ENCODE measurements at regions not wholly inside any gene's neighbourhood (a gene's known extent, or its start where the extent isn't known, plus 50 kb on each side); places are given as distances from the start of the nearest gene placed in this dataset.

DNA sequence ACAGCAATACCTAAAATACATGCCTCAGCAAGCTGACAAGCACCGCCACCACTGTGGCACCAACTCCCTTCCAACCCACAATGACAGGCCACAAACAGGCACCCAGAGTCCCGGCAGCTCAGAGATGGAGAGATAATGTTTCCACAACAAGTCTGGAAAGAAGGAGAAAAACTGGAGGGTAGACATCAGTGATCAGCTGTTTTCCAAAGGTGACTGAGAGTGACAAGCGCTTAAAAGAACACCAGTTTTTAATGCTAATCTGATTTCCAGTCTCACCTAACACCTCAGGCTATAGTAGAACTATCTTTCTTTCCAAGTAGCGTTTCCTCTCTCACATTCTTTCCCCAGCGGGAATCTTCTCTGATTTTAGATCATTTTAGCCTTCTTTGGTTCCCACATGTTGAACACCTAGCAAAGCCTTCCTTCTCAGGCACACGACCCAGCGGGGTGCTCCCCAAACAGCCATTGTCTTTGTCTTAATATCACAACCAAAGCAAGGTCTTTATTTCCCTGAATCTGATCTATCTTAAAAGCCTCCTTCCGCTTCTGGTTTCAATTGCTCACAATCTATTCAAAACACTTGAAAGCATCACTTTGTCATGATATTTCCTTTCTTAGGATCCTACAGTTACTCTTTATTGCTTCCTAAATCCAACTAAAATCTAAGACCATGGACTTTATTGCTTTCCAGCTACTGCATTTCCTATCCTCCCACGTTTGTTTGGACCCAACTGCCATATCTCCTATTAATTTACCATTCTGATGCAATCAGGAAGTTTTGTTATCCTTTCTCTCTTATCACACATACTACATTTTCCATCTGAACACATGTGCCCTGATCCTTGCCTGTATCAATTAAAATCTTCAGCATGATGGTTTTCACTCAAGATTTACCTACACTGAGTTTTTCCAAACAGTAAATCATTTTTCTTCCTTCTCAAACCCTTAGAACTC is 282.7 kb downstream of the ADGB start:
- no peak for DNase-seq (ENCODE audit: low read depth, low spot score)
- TF ChIP-seq, protein P1, sequence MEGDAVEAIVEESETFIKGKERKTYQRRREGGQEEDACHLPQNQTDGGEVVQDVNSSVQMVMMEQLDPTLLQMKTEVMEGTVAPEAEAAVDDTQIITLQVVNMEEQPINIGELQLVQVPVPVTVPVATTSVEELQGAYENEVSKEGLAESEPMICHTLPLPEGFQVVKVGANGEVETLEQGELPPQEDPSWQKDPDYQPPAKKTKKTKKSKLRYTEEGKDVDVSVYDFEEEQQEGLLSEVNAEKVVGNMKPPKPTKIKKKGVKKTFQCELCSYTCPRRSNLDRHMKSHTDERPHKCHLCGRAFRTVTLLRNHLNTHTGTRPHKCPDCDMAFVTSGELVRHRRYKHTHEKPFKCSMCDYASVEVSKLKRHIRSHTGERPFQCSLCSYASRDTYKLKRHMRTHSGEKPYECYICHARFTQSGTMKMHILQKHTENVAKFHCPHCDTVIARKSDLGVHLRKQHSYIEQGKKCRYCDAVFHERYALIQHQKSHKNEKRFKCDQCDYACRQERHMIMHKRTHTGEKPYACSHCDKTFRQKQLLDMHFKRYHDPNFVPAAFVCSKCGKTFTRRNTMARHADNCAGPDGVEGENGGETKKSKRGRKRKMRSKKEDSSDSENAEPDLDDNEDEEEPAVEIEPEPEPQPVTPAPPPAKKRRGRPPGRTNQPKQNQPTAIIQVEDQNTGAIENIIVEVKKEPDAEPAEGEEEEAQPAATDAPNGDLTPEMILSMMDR (IDR thresholded peaks at IDR 0.05; ENCODE audit: low read depth, low read length): no peak
- H3K4me3 ChIP-seq (ENCODE audit: low read depth, low read length): no peak overlapping the region
- in situ Hi-C loops (cut with HindIII; ENCODE audit: low sequenced_read_pairs): no loop called here

DNA sequence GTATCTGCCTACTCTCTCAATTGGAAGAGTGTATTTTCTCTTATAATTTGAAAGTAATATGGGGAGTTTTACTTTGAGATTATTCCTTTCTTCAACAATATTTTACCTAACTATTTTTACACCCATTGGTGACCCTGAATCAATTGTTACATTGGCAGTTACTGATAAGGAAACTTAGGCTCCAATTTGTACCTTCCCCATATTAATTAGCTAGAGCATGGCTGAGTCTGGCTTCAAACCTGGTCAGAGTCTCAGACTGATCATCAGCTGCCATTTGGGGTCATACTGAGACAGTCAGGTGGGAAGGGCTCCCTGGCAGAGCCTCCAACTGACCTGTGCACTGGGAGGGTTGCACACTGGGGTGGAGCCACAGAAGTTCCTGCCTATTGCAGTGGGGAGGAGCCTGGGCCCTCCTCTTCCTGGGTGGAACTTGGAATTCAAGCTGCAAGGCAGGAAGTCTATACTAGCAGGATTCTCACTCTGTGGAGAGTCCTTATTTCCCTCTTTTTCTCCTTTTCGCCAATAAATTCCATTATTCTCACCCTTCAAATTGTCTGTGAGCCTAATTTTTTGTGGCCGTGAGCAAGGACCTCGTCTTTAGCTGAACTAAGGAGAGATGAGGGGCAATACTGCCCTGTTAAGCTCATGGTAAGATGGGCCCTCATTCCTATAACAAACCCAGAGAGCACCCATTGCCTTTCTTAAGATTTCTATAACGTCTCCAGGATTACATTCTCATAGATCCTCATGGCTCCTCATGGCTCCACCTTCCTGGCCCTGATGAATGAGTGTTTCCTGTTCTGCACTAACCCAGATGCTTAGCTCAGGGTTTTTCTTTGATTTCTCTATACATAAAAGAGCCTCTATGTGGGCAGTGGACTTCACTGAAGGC is 285.1 kb downstream of the ADGB start:
- H3K4me3 ChIP-seq (ENCODE audit: low read depth, low read length): no peak overlapping the region
- in situ Hi-C loops (cut with HindIII; ENCODE audit: low sequenced_read_pairs): no loop called here
- TF ChIP-seq, protein P1 (IDR thresholded peaks at IDR 0.05; ENCODE audit: low read depth, low read length): no peak
- DNase-seq (ENCODE audit: low read depth, low spot score): no peak

DNA sequence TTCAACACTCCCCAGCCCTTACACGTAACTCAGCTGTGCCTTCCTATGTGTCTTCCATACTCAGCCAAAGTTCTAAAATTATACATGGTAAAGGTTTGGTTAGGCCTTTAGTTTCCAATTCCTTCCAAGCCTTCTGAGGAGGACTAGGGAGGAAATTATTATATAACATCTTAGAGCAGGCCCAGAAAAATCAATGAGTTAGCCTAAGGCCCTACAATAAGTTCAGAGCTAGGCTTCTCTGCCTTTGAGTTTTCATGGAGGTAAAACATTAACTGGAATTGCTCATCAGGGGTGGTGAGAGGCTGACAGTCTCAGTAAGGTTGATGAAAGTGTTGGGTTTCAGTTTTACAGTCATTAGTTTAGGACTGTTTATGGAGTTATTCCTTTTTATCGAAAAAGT is 286.0 kb downstream of the ADGB start:
- TF ChIP-seq, protein P1 (IDR thresholded peaks at IDR 0.05; ENCODE audit: low read depth, low read length): no peak
- in situ Hi-C loops (cut with HindIII; ENCODE audit: low sequenced_read_pairs): no loop called here
- H3K4me3 ChIP-seq (ENCODE audit: low read depth, low read length): no peak overlapping the region
- DNase-seq (ENCODE audit: low read depth, low spot score): no peak

DNA sequence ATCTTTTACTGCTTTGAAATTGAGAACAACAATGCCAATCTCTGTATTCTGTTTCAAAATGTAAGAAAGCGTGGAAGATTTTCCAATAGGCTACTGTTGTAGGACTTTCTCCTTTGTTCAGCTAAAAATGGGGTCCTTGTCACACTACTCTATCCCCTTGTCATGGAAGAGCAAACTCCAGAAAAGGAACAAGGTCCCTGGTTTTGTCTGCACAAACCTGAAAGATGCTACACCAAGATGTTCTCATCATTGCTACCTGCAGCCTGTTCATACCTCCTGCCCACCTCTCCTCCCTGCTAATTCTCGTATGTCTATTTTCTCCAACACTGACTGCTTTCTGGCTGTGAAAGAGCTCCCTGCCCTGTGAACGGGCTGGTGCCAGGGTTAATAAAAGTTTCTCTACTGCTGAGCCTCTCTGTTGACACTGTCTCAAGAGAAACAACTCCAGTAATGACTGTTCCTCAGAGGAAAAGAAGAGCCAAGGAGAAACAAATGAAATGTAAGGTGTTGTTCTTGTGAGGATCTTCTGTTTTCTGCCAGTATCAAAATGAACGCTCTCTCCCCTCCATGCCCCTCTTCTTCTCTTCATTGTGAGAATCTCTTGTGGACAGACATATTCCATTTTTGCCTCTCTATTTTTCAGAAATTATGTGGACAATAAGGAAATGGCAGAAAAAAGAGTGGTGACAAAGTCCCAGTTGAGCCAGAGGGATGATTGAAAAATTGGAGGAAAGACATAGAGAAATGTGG is 287.1 kb downstream of the ADGB start:
- TF ChIP-seq, protein P1 (IDR thresholded peaks at IDR 0.05; ENCODE audit: low read depth, low read length): no peak
- DNase-seq (ENCODE audit: low read depth, low spot score): no peak
- in situ Hi-C loops (cut with HindIII; ENCODE audit: low sequenced_read_pairs): no loop called here
- no peak overlapping the region for H3K4me3 ChIP-seq (ENCODE audit: low read depth, low read length)

DNA sequence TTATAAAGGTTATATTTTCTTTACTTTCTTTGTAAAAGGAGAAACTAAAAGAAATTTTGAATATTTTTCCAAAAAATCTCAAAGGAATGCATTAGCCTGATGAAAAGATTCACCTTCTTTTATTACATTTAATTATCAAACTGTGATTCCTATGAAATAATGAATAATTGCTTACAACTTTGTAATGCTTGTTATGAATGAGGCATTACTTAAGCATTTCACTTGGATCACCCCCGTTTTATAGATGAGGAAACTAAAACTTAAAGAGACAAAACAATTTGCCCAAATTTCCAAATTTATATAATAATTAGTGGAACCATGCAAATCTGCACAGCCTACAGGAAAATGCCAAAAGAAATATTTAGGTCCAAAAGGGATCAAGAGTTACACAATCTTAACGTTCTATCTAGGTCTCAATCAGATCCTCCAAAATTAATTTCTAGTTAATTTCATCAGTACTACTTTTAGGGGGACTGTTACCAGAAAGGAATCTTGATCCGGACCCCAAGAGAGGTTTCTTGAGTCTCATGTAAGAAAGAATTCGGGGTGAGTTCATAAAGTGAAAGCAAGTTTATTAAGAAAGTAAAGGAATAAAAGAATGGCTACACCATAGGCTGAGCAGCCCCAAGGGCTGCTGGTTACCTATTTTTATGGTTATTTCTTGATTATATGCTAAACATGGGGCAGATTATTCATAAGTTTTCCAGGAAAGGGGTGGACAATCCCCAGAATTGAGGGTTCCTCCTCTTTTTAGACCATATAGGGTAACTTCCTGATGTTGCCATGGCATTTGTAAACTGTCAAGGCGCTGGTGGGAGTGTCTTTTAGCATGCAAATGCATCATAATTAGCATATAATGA is 288.0 kb downstream of the ADGB start:
- TF ChIP-seq, protein P1 (IDR thresholded peaks at IDR 0.05; ENCODE audit: low read depth, low read length): no peak
- in situ Hi-C loops (cut with HindIII; ENCODE audit: low sequenced_read_pairs): no loop called here

More for the DNA sequence above, 288.0 kb downstream of the ADGB start:
- no peak for DNase-seq (ENCODE audit: low read depth, low spot score)
- H3K4me3 ChIP-seq (ENCODE audit: low read depth, low read length): no peak overlapping the region
